Activated CD4-positive, alpha-beta T cell treated with anti-CD3 and anti-CD28 coated beads, Interleukin-2, Interleukin-6, amounts not matched to agents 100 ng/mL and 50 ng/mL, durations not matched to agents 16 hours and 8 hours (primary cell): ENCODE measurements at regions not wholly inside any gene's neighbourhood (a gene's known extent, or its start where the extent isn't known, plus 50 kb on each side); places are given as distances from the start of the nearest gene placed in this dataset.

Experiments used
- DNase-seq: peaks from one replicate; pipeline ENCODE4 v3.0.0-alpha.2; 2020

- DNase-seq = no peak
Measured at GRCh38 chr4:20354120-20354519, 102.4 kb downstream of the SLIT2 start.

- DNase-seq = no peak
Measured at GRCh38 chr4:20356565-20356964, 104.9 kb downstream of the SLIT2 start.

- no peak for DNase-seq
Measured at GRCh38 chr4:20358110-20358509, 106.4 kb downstream of the SLIT2 start.

- no peak for DNase-seq
Measured at GRCh38 chr4:20359692-20360091, 108.0 kb downstream of the SLIT2 start.

- no peak for DNase-seq
Measured at GRCh38 chr4:20362148-20362547, 110.4 kb downstream of the SLIT2 start.

GRCh38 chr4:20364969-20365368 lies 113.3 kb downstream of the SLIT2 start:
- no peak for DNase-seq

- no peak for DNase-seq
Measured at GRCh38 chr4:20367446-20367845, 115.7 kb downstream of the SLIT2 start.

- no peak for DNase-seq
Measured at GRCh38 chr4:20368926-20369325, 117.2 kb downstream of the SLIT2 start.

- no peak for DNase-seq
Measured at GRCh38 chr4:20370274-20370673, 118.6 kb downstream of the SLIT2 start.

- no peak for DNase-seq
Measured at GRCh38 chr4:20376070-20376469, 124.4 kb downstream of the SLIT2 start.

GRCh38 chr4:20378181-20378580 lies 126.5 kb downstream of the SLIT2 start:
- no peak for DNase-seq

- DNase-seq = no peak
Measured at GRCh38 chr4:20381005-20381404, 129.3 kb downstream of the SLIT2 start.

- no peak for DNase-seq
Measured at GRCh38 chr4:20383283-20383682, 131.6 kb downstream of the SLIT2 start.

GRCh38 chr4:20383969-20384368 lies 132.3 kb downstream of the SLIT2 start:
- DNase-seq = no peak

GRCh38 chr4:20384456-20384855 lies 132.8 kb downstream of the SLIT2 start:
- DNase-seq = no peak

GRCh38 chr4:20386001-20386740 lies 134.5 kb downstream of the SLIT2 start:
- DNase-seq = no peak

GRCh38 chr4:20386906-20387305 lies 135.2 kb downstream of the SLIT2 start:
- DNase-seq = no peak

GRCh38 chr4:20391198-20391597 lies 139.5 kb downstream of the SLIT2 start:
- DNase-seq = no peak

GRCh38 chr4:20391912-20392311 lies 140.2 kb downstream of the SLIT2 start:
- DNase-seq = no peak

- DNase-seq = no peak
Measured at GRCh38 chr4:20393486-20394100, 141.9 kb downstream of the SLIT2 start.

- no peak for DNase-seq
Measured at GRCh38 chr4:20394512-20394911, 142.8 kb downstream of the SLIT2 start.

- DNase-seq = peak; percentile 17
Measured at GRCh38 chr4:20395160-20395773, 143.6 kb downstream of the SLIT2 start.

GRCh38 chr4:20403290-20403689 lies 151.6 kb downstream of the SLIT2 start:
- DNase-seq = no peak

GRCh38 chr4:20403846-20404245 lies 152.1 kb downstream of the SLIT2 start:
- no peak for DNase-seq
